HUES64 (cell line): ENCODE measurements at regions not wholly inside any gene's neighbourhood (a gene's known extent, or its start where the extent isn't known, plus 50 kb on each side); places are given as distances from the start of the nearest gene placed in this dataset.

Source experiments
- H3K27ac ChIP-seq: 2 replicates; pipeline ENCODE4 v1.7.0; 2013; ENCODE audit warnings: low read depth, low read length, inconsistent platforms
- H3K27me3 ChIP-seq: 2 replicates; pipeline ENCODE4 v1.6.1; 2013; ENCODE audit warnings: mild to moderate bottlenecking, low read length; ENCODE audit not compliant: insufficient read depth
- H3K36me3 ChIP-seq: 2 replicates; pipeline ENCODE4 v1.6.1; 2013; ENCODE audit warnings: mild to moderate bottlenecking, low read length; ENCODE audit not compliant: insufficient read depth
- H3K4me1 ChIP-seq: 2 replicates; pipeline ENCODE4 v1.6.1; 2013; ENCODE audit warnings: mild to moderate bottlenecking, low read length, moderate library complexity; ENCODE audit not compliant: insufficient read depth
- H3K4me3 ChIP-seq: 2 replicates; pipeline ENCODE4 v1.5.1; 2013; ENCODE audit warnings: mild to moderate bottlenecking, low read length, moderate library complexity
- H3K9ac ChIP-seq: 2 replicates; pipeline ENCODE4 v1.6.1; 2013; ENCODE audit warnings: mild to moderate bottlenecking, low read depth, low read length
- H3K9me3 ChIP-seq: 2 replicates; pipeline ENCODE4 v1.6.1; 2013; ENCODE audit warnings: low read depth, low read length; ENCODE audit not compliant: insufficient read depth
- WGBS: fragments of 150-250, 120-280 bp; methylation state at CpG from one replicate; pipeline ENCODE4 v1.1.7; 2013; ENCODE audit warnings: missing lambda C conversion rate; 5-methylcytosine and 5-hydroxymethylcytosine counted together

DNA sequence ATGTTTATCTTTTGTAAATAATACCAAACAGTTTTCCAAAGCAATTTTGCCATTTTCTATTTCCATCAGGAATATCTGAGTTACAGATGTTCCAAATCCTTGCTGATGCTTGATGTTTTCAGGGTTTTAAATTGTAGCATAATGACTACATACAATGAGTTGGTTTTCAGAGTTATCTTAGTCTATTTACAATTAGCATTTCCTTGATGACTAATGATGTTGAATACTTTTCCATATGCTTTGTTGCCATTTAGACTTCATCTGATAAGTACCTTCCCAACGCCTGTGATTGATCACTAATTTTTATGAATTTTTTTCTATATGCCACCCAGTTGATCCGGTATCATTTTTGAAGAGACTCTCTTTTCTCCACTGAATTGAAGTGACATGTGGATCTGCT, 102.3 kb downstream of the SLC25A46 start:
- H3K27me3 ChIP-seq: no peaks in the 10 kb centered on the region
- H3K4me1 ChIP-seq: no peaks in the 10 kb centered on the region
- WGBS: 100% methylated on average over 2 of the region's 2 CpGs

DNA sequence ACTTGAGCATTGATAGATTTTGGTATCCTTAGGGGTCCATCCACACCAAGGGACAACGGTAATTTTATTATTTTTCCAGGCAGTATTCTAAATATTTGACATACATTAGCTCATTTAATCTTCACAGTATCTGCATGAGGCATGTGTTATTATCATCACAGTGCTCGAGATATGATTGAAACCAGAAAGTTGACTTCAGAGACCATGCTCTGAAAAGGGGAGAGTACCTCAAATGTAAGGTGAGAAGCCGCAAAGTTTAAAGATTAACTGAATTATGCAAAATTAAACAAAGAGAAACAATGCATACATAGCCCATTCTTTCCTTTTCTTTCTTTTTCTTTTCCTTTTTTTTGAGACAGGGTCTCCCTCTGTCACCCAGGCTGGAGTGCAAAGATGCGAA, 104.1 kb downstream of the SLC25A46 start:
- WGBS: 98% methylated on average over 4 of the region's 4 CpGs
- Histone ChIP-seq H3K4me1 (no peaks in the 10 kb centered on the region), H3K27ac (no peak overlapping the region), H3K4me3 (no peak overlapping the region), H3K27me3 (no peaks in the 10 kb centered on the region), H3K9ac (no peak overlapping the region), H3K36me3 (no peaks in the 10 kb centered on the region), H3K9me3 (no peaks in the 10 kb centered on the region)

More for the DNA sequence above, 102.3 kb downstream of the SLC25A46 start:
- Histone ChIP-seq H3K9ac (no peak overlapping the region), H3K27ac (no peak overlapping the region), H3K36me3 (no peaks in the 10 kb centered on the region), H3K4me3 (no peak overlapping the region), H3K9me3 (no peaks in the 10 kb centered on the region)

DNA sequence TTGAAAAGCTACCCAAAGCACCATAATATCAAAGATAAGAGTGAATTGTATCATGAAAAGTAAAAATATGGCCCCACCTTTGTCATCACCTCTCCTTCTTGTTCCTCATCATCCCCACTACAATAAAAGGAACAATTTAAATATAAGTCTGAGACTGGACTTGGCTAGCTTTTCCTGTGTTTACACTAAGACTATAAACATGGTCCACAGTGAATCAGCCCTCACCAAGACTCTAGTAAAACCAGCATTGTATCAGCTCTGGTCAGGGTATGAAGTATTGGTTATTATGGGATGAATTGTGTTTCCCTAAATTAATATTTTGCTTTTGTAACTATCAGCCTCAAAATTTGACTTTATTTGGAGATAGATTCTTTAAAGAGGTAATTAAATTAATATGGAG, 105.4 kb downstream of the SLC25A46 start:
- Histone ChIP-seq H3K27ac (no peak overlapping the region), H3K36me3 (no peaks in the 10 kb centered on the region), H3K9ac (no peak overlapping the region)

DNA sequence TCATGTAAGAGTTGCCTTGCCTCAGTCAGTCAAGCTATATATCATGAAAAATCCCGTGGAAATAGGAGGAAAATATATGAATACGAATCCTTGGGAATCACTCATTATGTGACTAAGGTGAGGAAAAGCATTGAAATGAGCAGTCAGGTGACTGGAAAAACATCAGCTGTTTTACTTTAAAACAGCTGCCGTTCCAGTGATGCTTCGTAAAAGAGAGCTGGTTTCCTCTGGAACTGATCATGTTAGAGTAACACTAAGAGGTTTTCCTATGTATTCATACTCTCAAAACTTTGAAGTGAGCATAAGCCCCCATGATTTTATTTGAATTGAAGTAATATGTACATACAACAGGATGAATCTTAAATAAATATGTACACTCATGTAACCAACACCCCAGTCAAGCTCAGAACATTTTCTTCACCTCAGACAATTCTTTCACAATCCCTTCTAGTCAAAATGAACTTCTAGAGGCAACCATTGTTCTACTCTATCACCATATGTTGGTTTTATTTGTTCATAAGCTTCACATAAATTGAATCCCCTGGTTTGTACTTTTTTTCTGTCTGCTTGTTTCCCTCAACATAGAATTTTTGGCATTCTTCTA, 107.7 kb downstream of the SLC25A46 start:
- Histone ChIP-seq H3K27me3 (no peaks in the 10 kb centered on the region), H3K4me1 (no peaks in the 10 kb centered on the region), H3K9ac (no peak overlapping the region), H3K9me3 (peaks cover 7% of the 10 kb centered on the region; the same call in 1 of the 2 replicates), H3K36me3 (no peaks in the 10 kb centered on the region), H3K4me3 (no peak overlapping the region), H3K27ac (no peak overlapping the region)
- WGBS: 90% methylated on average over 4 of the region's 4 CpGs

More for the DNA sequence above, 105.4 kb downstream of the SLC25A46 start:
- Histone ChIP-seq H3K4me3 (no peak overlapping the region), H3K27me3 (no peaks in the 10 kb centered on the region), H3K4me1 (no peaks in the 10 kb centered on the region), H3K9me3 (peaks cover 7% of the 10 kb centered on the region; the same call in 1 of the 2 replicates)

DNA sequence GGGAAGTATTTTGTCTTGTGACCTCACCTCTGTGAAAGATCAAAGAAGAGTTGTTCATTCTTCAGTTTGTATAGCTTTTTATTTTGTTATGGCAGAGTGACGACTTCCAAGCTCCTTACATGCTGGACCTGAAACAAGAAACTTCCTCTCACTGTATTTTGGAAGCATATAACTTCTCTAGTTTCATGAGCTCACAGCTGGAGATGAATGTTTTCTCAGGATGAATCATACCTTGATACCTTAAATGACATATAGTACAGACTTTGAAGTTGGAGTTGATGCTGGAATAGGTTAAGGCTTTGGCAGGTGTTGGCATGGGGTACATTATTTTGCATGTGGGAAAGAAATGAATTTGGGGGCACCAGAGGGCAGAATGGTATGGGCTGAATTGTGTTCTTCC, 112.5 kb downstream of the SLC25A46 start:
- H3K27ac ChIP-seq: no peak overlapping the region
- H3K9me3 ChIP-seq: peaks cover 7% of the 10 kb centered on the region; the same call in 1 of the 2 replicates
- H3K9ac ChIP-seq: no peak overlapping the region
- H3K27me3 ChIP-seq: no peaks in the 10 kb centered on the region
- no peaks in the 10 kb centered on the region for H3K36me3 ChIP-seq
- no peak overlapping the region for H3K4me3 ChIP-seq
- no CpG with 5 or more reads among the region's 1 CpG for WGBS
- H3K4me1 ChIP-seq: peaks cover 3% of the 10 kb centered on the region; the same call in 1 of the 2 replicates

DNA sequence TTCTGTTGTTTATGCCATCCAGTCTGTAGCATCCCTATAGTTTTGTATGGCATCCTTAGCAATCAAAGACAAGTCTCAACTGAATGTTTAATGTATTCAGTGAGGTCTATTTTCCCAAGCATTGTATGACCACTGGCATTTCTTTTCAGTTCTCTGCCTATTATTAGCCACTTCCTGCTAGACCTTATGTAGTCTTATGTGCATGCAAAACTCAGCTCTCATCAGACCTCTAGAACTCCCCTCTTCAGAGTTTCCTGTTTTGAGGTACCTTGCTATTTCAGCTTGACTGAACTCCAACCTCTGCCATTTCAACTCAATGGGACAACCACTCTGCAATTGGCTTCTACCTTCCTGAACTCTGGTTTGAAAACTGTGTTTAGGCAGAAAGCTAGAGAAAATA, 113.2 kb downstream of the SLC25A46 start:
- H3K9ac ChIP-seq: no peak overlapping the region
- H3K4me3 ChIP-seq: no peak overlapping the region
- no peak overlapping the region for H3K27ac ChIP-seq
- H3K4me1 ChIP-seq: peaks cover 3% of the 10 kb centered on the region; the same call in 1 of the 2 replicates
- H3K27me3 ChIP-seq: no peaks in the 10 kb centered on the region
- no peaks in the 10 kb centered on the region for H3K36me3 ChIP-seq
- H3K9me3 ChIP-seq: peaks cover 7% of the 10 kb centered on the region; the same call in 1 of the 2 replicates

DNA sequence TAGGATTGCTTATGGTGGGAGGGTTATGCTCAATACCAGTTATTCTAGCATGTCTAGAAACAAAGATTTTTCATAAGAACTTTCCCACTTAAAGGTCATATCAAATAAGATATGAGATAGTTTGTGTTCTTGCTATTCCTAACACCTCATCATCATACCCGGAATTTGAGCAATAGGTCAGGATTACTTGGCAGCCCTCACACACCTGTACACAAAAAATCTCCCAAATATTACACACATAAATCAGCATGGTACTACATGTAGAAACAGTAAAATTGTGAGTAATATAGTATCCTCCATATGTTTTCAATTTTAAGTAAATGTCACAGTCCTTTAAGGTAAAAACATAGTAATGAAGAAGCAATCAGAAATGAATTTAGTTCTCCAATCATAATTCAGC, 113.7 kb downstream of the SLC25A46 start:
- Histone ChIP-seq H3K9ac (no peak overlapping the region), H3K9me3 (peaks cover 7% of the 10 kb centered on the region; the same call in 1 of the 2 replicates), H3K4me3 (no peak overlapping the region), H3K27me3 (no peaks in the 10 kb centered on the region), H3K27ac (no peak overlapping the region), H3K4me1 (peaks cover 3% of the 10 kb centered on the region; the same call in 1 of the 2 replicates), H3K36me3 (no peaks in the 10 kb centered on the region)
- 100% methylated on average over 1 of the region's 1 CpG for WGBS

DNA sequence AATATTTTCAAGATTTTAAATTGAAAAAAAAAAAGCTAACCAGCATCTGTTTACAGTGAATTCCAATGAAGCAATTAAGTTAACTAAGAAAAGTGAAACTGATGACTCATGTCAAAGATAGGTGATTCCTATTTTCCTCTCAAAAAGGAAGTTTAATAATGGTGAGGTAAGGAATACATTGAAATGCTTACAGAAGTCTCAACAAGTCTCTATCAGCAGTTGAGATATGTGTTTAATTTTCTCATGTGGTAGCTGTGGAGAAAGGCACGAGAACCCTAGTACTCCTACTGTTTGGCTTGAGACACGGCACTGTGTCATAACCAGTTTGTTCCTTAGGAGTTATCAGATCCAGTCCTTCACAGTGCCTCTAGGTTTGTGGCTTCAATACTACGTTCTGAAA, 114.5 kb downstream of the SLC25A46 start:
- Histone ChIP-seq H3K9ac (no peak overlapping the region), H3K27me3 (no peaks in the 10 kb centered on the region), H3K36me3 (no peaks in the 10 kb centered on the region), H3K9me3 (peaks cover 7% of the 10 kb centered on the region; the same call in 1 of the 2 replicates), H3K4me1 (peaks cover 3% of the 10 kb centered on the region; the same call in 1 of the 2 replicates), H3K4me3 (no peak overlapping the region), H3K27ac (no peak overlapping the region)
- whole genome bisulfite sequencing: 88% methylated on average over 3 of the region's 3 CpGs

DNA sequence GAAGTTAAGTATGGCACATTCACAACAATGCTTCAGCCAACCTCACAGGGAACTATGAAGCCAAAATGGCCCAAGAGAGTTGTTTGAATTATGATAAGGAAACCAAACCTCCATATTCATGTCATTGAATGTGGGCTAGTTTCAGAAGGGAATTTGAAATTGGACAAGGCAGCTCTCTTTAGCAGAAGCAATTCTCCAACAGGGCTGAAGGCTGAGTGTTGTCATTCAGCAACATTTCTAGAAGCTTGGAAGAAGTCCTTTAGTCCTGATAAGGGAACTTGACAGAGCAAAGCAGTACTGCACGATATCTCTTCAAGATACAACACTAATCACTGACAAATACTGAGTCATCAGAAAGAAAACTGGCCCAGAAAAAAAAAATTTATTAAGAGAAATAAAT, 115.4 kb downstream of the SLC25A46 start:
- Histone ChIP-seq H3K9me3 (peaks cover under 1% of the 10 kb centered on the region; the same call in 1 of the 2 replicates), H3K36me3 (no peaks in the 10 kb centered on the region), H3K4me1 (peaks cover 3% of the 10 kb centered on the region; the same call in 1 of the 2 replicates), H3K27ac (no peak overlapping the region), H3K27me3 (no peaks in the 10 kb centered on the region), H3K9ac (no peak overlapping the region), H3K4me3 (no peak overlapping the region)
- WGBS: no CpG with 5 or more reads among the region's 1 CpG

DNA sequence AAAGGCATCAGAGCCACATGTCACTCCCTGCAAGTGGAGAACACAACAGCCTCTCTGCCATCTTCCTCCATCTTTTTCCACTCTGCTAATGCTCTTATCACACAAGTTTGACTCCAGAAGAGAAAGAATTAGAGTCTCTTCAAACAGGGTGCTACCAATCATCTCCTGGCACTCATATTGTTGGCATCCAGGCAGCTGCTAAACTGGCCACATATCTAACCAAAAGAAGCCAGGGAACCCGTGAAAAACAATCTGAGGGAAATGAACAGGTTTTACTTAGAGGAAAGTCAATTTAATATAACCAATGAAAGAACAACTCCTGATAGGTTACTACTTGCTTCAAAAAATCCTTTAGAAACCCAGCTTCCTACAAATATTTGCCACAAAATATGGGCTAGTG, 117.2 kb downstream of the SLC25A46 start:
- Histone ChIP-seq H3K27me3 (no peaks in the 10 kb centered on the region), H3K4me1 (peaks cover 3% of the 10 kb centered on the region; the same call in 1 of the 2 replicates), H3K9me3 (no peaks in the 10 kb centered on the region), H3K36me3 (no peaks in the 10 kb centered on the region), H3K27ac (no peak overlapping the region), H3K4me3 (no peak overlapping the region), H3K9ac (no peak overlapping the region)
- no CpG with 5 or more reads among the region's 1 CpG for WGBS

DNA sequence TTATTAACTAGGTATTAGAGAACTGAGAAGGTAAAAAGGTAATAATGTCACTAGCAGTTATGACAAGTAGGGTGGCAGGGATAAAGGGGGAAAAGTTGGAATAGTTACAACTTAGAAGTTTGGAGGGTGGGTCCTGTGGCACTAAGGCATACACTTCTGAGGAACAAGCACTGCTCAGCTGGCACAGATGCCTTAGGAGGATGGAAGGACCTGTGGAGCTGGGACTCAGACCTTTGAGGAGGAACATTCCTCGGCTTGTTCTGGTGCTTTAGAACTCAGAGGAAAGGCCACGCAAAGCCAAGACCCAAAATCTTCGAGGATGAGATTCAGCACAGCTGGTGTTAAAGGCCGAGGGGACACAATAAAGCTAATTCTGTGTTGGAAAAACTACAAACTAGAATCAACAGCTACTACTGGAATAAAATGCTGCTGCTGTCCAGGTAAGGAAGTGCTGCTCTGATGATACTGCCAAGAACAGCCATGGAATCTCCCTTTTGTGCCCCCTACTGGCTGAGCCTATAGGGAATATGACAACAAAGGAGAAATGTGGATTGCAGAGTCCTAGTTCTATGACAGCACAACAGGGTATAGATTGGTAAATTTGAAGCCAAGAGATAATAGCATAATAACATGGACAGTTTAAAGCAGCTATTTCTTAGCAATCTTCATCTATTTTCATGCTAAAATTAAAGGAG, 126.7 kb downstream of the SLC25A46 start:
- no peaks in the 10 kb centered on the region for H3K36me3 ChIP-seq
- H3K4me3 ChIP-seq: no peak overlapping the region
- no peak overlapping the region for H3K9ac ChIP-seq
- no peak overlapping the region for H3K27ac ChIP-seq
- H3K9me3 ChIP-seq: no peaks in the 10 kb centered on the region
- no peaks in the 10 kb centered on the region for H3K27me3 ChIP-seq
- WGBS: 85% methylated on average over 4 of the region's 4 CpGs
- no peaks in the 10 kb centered on the region for H3K4me1 ChIP-seq
